Activated naive CD8-positive, alpha-beta T cell treated with anti-CD3 and anti-CD28 coated beads, Interleukin-2, amount 50 U/mL, for 24 hours (primary cell): ENCODE measurements at regions not wholly inside any gene's neighbourhood (a gene's known extent, or its start where the extent isn't known, plus 50 kb on each side); places are given as distances from the start of the nearest gene placed in this dataset.

Source experiments
- ATAC-seq: fragments of 150-1000 bp; cut with Tn5 transposase; one replicate; pipeline ENCODE4 v1.10.0; 2021
- DNase-seq: peaks from one replicate; pipeline ENCODE4 v3.0.0; 2021
- H3K27ac Mint-ChIP-seq: one replicate; pipeline ENCODE4 v1.8.0; 2021; ENCODE audit warnings: mild to moderate bottlenecking, mixed read lengths
- H3K27me3 Mint-ChIP-seq: one replicate; pipeline ENCODE4 v1.8.0; 2021; ENCODE audit warnings: mixed read lengths
- H3K36me3 Mint-ChIP-seq: one replicate; pipeline ENCODE4 v1.8.0; 2021; ENCODE audit warnings: low read depth, mixed read lengths
- H3K4me1 Mint-ChIP-seq: one replicate; pipeline ENCODE4 v1.8.0; 2021; ENCODE audit warnings: mixed read lengths
- H3K4me3 Mint-ChIP-seq: one replicate; pipeline ENCODE4 v1.8.0; 2021; ENCODE audit warnings: mild to moderate bottlenecking, moderate library complexity, mixed read lengths
- H3K9me3 Mint-ChIP-seq: one replicate; pipeline ENCODE4 v1.8.0; 2021; ENCODE audit warnings: mixed read lengths

- Mint-ChIP-seq H3K4me3 (no peak overlapping the region), H3K4me1 (peaks cover 2% of the 10 kb centered on the region), H3K36me3 (no peaks in the 10 kb centered on the region), H3K9me3 (no peaks in the 10 kb centered on the region), H3K27me3 (peaks cover 34% of the 10 kb centered on the region), H3K27ac (no peak overlapping the region)
- ATAC-seq (no peak), DNase-seq (no peak)
Measured at GRCh38 chr14:101408077-101408831, 153.0 kb upstream of the DIO3 start.

GRCh38 chr14:101409006-101409543 is 152.2 kb upstream of the DIO3 start:
- Mint-ChIP-seq H3K36me3 (no peaks in the 10 kb centered on the region), H3K27me3 (peaks cover 31% of the 10 kb centered on the region), H3K9me3 (no peaks in the 10 kb centered on the region), H3K27ac (no peak overlapping the region), H3K4me1 (peaks cover 2% of the 10 kb centered on the region), H3K4me3 (no peak overlapping the region)
- DNase-seq: no peak
- no peak for ATAC-seq

GRCh38 chr14:101410126-101410525 is 151.2 kb upstream of the DIO3 start:
- Mint-ChIP-seq H3K4me3 (no peak overlapping the region), H3K9me3 (no peaks in the 10 kb centered on the region), H3K27ac (no peak overlapping the region), H3K27me3 (peaks cover 33% of the 10 kb centered on the region), H3K36me3 (no peaks in the 10 kb centered on the region), H3K4me1 (peaks cover 2% of the 10 kb centered on the region)
- no peak for DNase-seq
- ATAC-seq: no peak

- Mint-ChIP-seq H3K27ac (no peak overlapping the region), H3K4me3 (no peak overlapping the region), H3K4me1 (peaks cover 2% of the 10 kb centered on the region), H3K27me3 (peaks cover 38% of the 10 kb centered on the region), H3K9me3 (no peaks in the 10 kb centered on the region), H3K36me3 (no peaks in the 10 kb centered on the region)
- DNase-seq (no peak), ATAC-seq (no peak)
Measured at GRCh38 chr14:101411151-101411550, 150.1 kb upstream of the DIO3 start.

DNA sequence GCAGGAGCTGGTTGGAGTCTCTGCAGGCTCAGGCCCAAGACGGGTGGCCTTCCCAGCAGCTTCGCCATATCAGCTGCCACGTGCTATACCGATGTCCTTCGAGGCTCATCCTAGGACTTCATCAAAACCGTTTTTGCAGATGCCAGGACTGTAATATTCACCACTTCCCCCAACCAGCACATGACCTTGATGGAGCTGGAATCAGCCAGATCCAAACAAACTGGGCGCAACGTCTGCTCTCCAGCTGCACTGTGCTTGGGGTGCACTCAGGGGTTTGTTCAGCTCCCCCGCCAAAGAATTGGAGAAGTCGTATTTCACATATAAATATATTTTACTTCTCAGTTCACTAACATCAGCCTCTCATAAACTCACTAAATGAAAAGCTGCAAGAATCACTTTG is 149.5 kb upstream of the DIO3 start:
- Mint-ChIP-seq H3K27me3 (peaks cover 42% of the 10 kb centered on the region), H3K4me1 (peaks cover 2% of the 10 kb centered on the region), H3K9me3 (no peaks in the 10 kb centered on the region), H3K4me3 (no peak overlapping the region), H3K27ac (no peak overlapping the region), H3K36me3 (no peaks in the 10 kb centered on the region)
- no peak for DNase-seq
- ATAC-seq: no peak

DNA sequence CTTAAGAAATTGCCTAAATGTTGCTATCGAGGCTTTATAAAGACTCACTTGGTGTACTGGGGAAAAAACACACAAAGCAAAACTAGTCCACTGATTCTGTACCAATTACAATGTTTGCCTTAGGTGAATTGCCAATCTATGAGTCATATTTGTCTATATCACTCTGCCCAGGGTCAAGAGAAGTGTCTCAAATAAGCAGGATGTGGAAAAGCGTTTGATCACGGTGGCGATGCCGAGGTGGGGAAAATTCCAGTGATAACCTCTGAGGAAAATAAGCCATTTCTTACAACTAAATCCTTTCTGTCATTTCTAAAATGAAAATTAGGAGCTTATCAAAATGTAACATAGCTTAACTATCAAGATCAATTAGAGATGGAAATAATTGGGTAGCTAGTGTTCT is 148.6 kb upstream of the DIO3 start:
- no peak overlapping the region for H3K4me3 Mint-ChIP-seq
- no peak for DNase-seq
- ATAC-seq: no peak
- H3K36me3 Mint-ChIP-seq: no peaks in the 10 kb centered on the region
- peaks cover 2% of the 10 kb centered on the region for H3K4me1 Mint-ChIP-seq
- no peaks in the 10 kb centered on the region for H3K9me3 Mint-ChIP-seq
- H3K27ac Mint-ChIP-seq: no peak overlapping the region
- peaks cover 42% of the 10 kb centered on the region for H3K27me3 Mint-ChIP-seq

DNA sequence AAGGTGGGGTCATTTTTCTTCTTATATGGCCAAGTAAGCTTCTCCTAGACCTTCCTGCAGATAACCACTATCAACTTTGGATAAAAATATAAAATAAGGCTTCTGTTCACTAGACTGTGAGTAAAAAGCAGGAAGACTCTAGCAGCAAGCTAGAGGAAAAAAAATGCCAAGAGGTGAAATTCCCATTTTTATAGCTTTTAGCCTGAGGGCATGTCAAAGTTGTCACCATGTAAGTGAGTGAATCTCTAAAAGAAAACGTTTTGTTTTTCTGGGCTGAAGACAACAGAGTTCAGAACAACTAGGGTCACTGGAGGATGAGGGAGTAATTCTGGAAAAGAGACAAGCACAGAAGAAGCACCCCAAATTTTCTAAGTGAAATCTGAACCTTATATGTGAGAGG is 143.9 kb upstream of the DIO3 start:
- Mint-ChIP-seq H3K27me3 (peaks cover 60% of the 10 kb centered on the region), H3K4me1 (no peaks in the 10 kb centered on the region), H3K9me3 (no peaks in the 10 kb centered on the region), H3K4me3 (no peak overlapping the region), H3K36me3 (no peaks in the 10 kb centered on the region), H3K27ac (no peak overlapping the region)
- no peak for ATAC-seq
- no peak for DNase-seq

DNA sequence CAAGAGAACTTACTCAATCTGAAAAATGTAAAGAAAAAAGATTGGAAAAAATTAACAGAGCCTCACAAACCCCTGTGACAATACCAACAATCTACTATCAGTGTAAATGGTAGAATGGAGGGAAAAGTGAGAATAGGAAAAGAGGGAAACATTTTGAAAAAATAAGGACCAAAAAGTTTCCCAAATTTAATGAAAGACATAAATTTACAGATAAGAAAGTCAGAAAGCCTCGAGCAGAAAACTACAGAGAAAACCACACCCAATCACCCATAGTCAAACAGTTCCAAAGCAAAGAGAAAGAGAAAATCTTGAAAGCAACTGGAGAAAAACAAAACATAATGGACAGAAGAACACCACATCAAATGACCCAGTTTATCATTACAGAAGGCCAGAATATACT is 142.7 kb upstream of the DIO3 start:
- Mint-ChIP-seq H3K36me3 (no peaks in the 10 kb centered on the region), H3K9me3 (no peaks in the 10 kb centered on the region), H3K27ac (no peak overlapping the region), H3K27me3 (peaks cover 55% of the 10 kb centered on the region), H3K4me3 (no peak overlapping the region), H3K4me1 (no peaks in the 10 kb centered on the region)
- DNase-seq: no peak
- no peak for ATAC-seq

DNA sequence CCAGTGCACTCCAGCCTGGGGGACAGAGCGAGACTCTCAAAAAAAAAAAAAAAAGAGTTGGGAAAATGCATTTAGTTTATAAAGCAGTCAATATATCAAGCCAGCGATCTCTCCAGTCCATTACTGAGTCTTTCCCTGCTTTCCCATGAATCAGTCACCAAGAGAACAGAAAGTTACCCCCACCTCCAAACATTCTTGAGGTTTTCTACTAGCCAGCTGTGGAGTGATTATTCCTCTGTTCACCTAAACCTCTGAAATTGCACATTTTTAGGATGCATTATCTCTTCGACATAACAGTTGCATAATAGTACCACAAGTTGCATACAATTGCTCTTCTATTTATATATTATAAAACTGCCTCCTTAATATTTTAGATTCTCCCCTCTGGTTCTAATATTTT is 134.8 kb upstream of the DIO3 start:
- no peak overlapping the region for H3K4me3 Mint-ChIP-seq
- DNase-seq: no peak
- ATAC-seq: no peak
- H3K4me1 Mint-ChIP-seq: no peaks in the 10 kb centered on the region
- no peak overlapping the region for H3K27ac Mint-ChIP-seq
- H3K9me3 Mint-ChIP-seq: peaks cover 15% of the 10 kb centered on the region
- peaks cover 2% of the 10 kb centered on the region for H3K36me3 Mint-ChIP-seq
- H3K27me3 Mint-ChIP-seq: peaks cover 53% of the 10 kb centered on the region

DNA sequence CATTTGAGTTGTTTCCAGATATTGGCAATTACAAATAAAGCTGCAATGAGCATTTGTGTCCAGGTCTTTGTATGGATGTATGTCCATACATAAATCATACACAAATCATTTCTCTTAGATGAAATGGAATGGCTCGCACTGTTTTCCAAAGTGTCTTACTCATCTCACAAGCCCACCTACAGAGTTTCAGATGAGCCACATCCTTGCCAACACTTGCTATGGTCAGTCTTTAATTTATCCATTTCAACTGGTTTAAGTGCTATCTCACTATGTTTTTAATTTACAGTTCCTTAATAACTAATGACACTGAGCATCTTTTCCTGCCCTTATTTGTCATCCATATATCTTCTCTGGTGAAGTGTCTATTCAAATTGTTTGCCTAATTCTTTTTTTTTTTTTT is 132.9 kb upstream of the DIO3 start:
- H3K4me3 Mint-ChIP-seq: no peak overlapping the region
- DNase-seq (no peak), ATAC-seq (no peak)
- peaks cover 2% of the 10 kb centered on the region for H3K36me3 Mint-ChIP-seq
- no peak overlapping the region for H3K27ac Mint-ChIP-seq
- no peaks in the 10 kb centered on the region for H3K4me1 Mint-ChIP-seq
- H3K9me3 Mint-ChIP-seq: peaks cover 15% of the 10 kb centered on the region
- H3K27me3 Mint-ChIP-seq: peaks cover 58% of the 10 kb centered on the region

- Mint-ChIP-seq H3K27ac (no peak overlapping the region), H3K27me3 (peaks cover 62% of the 10 kb centered on the region), H3K36me3 (no peaks in the 10 kb centered on the region), H3K4me3 (no peak overlapping the region), H3K9me3 (no peaks in the 10 kb centered on the region), H3K4me1 (no peaks in the 10 kb centered on the region)
- no peak for ATAC-seq
- DNase-seq: no peak
Measured at GRCh38 chr14:101435546-101435945, 125.7 kb upstream of the DIO3 start.

DNA sequence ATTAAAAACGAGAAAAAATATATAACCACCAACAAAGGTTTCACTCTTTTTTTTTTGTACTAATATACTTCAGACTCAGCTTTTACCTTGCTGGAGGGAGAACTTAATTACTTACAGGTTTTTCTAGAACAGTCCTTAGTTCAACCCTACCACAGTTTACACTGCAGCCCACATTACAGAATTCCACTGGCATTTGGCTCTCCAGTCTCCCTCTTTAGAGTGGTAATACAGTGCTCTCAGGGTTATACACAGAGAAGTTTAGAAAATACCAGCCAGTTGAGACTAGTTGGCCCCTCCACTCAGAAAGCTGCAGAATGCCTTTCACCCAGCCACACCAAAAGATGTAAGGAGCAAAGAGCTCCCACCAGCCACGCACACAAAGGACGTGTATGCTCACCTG is 122.3 kb upstream of the DIO3 start:
- peaks cover 67% of the 10 kb centered on the region for H3K27me3 Mint-ChIP-seq
- H3K9me3 Mint-ChIP-seq: no peaks in the 10 kb centered on the region
- peaks cover 19% of the 10 kb centered on the region for H3K4me1 Mint-ChIP-seq
- no peaks in the 10 kb centered on the region for H3K36me3 Mint-ChIP-seq
- ATAC-seq: no peak
- no peak overlapping the region for H3K4me3 Mint-ChIP-seq
- H3K27ac Mint-ChIP-seq: no peak overlapping the region
- DNase-seq: no peak

- Mint-ChIP-seq H3K4me3 (no peak overlapping the region), H3K4me1 (peaks cover 24% of the 10 kb centered on the region), H3K9me3 (no peaks in the 10 kb centered on the region), H3K27ac (no peak overlapping the region), H3K27me3 (peaks cover 77% of the 10 kb centered on the region), H3K36me3 (no peaks in the 10 kb centered on the region)
- ATAC-seq (no peak), DNase-seq (no peak)
Measured at GRCh38 chr14:101440496-101440895, 120.8 kb upstream of the DIO3 start.

GRCh38 chr14:101441710-101442109 is 119.6 kb upstream of the DIO3 start:
- no peaks in the 10 kb centered on the region for H3K9me3 Mint-ChIP-seq
- DNase-seq: no peak
- H3K4me1 Mint-ChIP-seq: peaks cover 27% of the 10 kb centered on the region
- peaks cover 78% of the 10 kb centered on the region for H3K27me3 Mint-ChIP-seq
- no peak for ATAC-seq
- no peaks in the 10 kb centered on the region for H3K36me3 Mint-ChIP-seq
- no peak overlapping the region for H3K4me3 Mint-ChIP-seq
- no peak overlapping the region for H3K27ac Mint-ChIP-seq

DNA sequence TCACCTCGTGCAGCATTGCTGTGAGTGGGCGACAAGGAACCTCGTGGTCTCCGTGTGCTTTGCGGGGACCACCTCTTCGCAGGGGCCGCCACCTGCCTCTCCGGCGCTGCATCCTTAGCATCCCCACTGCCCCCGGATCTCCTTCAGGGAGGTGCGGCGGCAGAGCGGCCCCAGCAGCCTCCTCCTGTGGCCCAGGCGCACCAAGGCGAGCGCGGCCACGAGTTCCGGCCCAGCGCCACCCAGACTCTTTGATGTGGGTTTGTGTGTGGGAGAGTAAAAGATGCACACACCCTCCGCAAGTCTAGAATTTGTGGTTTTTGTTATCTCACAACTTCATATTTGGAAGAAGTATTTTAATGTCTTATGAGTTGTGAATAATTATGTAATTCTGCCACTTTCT is 118.8 kb upstream of the DIO3 start:
- Mint-ChIP-seq H3K4me3 (peak overlapping the region; percentile 32), H3K27ac (peak overlapping the region; percentile 72), H3K27me3 (peaks cover 81% of the 10 kb centered on the region), H3K36me3 (no peaks in the 10 kb centered on the region), H3K9me3 (no peaks in the 10 kb centered on the region), H3K4me1 (peaks cover 27% of the 10 kb centered on the region)
- DNase-seq (peak; percentile 63), ATAC-seq (peak; percentile 77)

- Mint-ChIP-seq H3K4me3 (no peak overlapping the region), H3K9me3 (no peaks in the 10 kb centered on the region), H3K27ac (no peak overlapping the region), H3K36me3 (no peaks in the 10 kb centered on the region), H3K4me1 (peaks cover 27% of the 10 kb centered on the region), H3K27me3 (peaks cover 88% of the 10 kb centered on the region)
- ATAC-seq: no peak
- no peak for DNase-seq
Measured at GRCh38 chr14:101444116-101444515, 117.2 kb upstream of the DIO3 start.
